K562 (cell line): ENCODE measurements at regions not wholly inside any gene's neighbourhood (a gene's known extent, or its start where the extent isn't known, plus 50 kb on each side); places are given as distances from the start of the nearest gene placed in this dataset.

Experiments used
- ATAC-seq: fragments of 200-7000 bp; cut with Tn5 transposase; 3 replicates; pipeline ENCODE4 v1.9.1; 2020; ENCODE audit warnings: moderate library complexity
- BruUV-seq: library from RNA; stranded (reverse); fragments of 400-500 nt; replicated peaks from 2 replicates; lab custom pipeline; 2021; lab: Mats Ljungman, UMichigan
- CTCF ChIA-PET: fragments of 300-600 bp; formaldehyde crosslinking; extraction: SDS; loops from one replicate; lab custom pipeline; 2021; ENCODE audit warnings: low intra/inter-chr PET ratio; lab: Yijun Ruan, JAX
- POLR2A ChIA-PET: fragments of 300-600, 350-650 bp; sonication (Branson Sonifier 250); formaldehyde crosslinking; extraction: SDS; loops from one replicate; lab custom pipeline; 2021; ENCODE audit warnings: antibody characterized with exemption, inconsistent platforms; lab: Yijun Ruan, JAX
- DNase-seq, 4 experiments: peaks; one replicate each; pipeline versions ENCODE4 v3.0.0 to v3.0.0-alpha.2; 2011 to 2018; ENCODE audit warnings: low spot score in 3 of 4, mixed read lengths in 3 of 4; ENCODE audit errors: extremely low read depth in 1 of 4
- FAIRE-seq: peaks from 2 replicates; lab custom pipeline; 2011; peaks lifted over from hg19 to GRCh38; lab: Jason Lieb, UNC
- H2AFZ ChIP-seq: 2 replicates; pipeline ENCODE4 v1.6.0; 2011; ENCODE audit warnings: low read depth, low read length, control low read depth, inconsistent platforms
- H3K27ac ChIP-seq: fragments of 200-600 bp; 3 replicates; pipeline ENCODE4 v1.8.0; 2011; ENCODE audit warnings: low read depth, mild to moderate bottlenecking, control low read depth, inconsistent platforms, low read length, moderate library complexity, mixed read lengths; ENCODE audit errors: extremely low read depth
- H3K27me3 ChIP-seq, 2 experiments: fragments of 300-600 bp in 1 of 2; 2 replicates in 1 of 2; 3 replicates in 1 of 2; pipeline versions ENCODE4 v1.6.0 to v1.8.0; 2011; ENCODE audit warnings: inconsistent platforms in 2 of 2, low read length in 2 of 2, mild to moderate bottlenecking in 1 of 2, mixed read lengths in 1 of 2, moderate library complexity in 1 of 2; ENCODE audit not compliant: control insufficient read depth in 2 of 2, insufficient read depth in 2 of 2
- H3K36me3 ChIP-seq: fragments of 300-600 bp; 3 replicates; pipeline ENCODE4 v1.8.0; 2011; ENCODE audit warnings: mild to moderate bottlenecking, low read length, inconsistent platforms; ENCODE audit not compliant: control insufficient read depth, insufficient read depth
- H3K4me1 ChIP-seq, 2 experiments: fragments of 200-600 bp in 1 of 2; replicated peaks in 1 of 2; 2 replicates in 1 of 2; 3 replicates in 1 of 2; pipeline versions ENCODE4 v1.5.1 to v1.8.0; 2011; ENCODE audit warnings: inconsistent platforms in 2 of 2, low read length in 2 of 2, mild to moderate bottlenecking in 1 of 2, mixed read lengths in 1 of 2, moderate library complexity in 1 of 2; ENCODE audit not compliant: control insufficient read depth in 2 of 2, insufficient read depth in 2 of 2
- H3K4me2 ChIP-seq: 2 replicates; pipeline ENCODE4 v1.6.1; 2011; ENCODE audit warnings: low read length, control low read depth, inconsistent platforms, mixed read lengths; ENCODE audit not compliant: insufficient read depth
- H3K4me3 ChIP-seq: fragments of 200-600 bp; sonication (generic), shearing (Covaris generic); 2 replicates; pipeline ENCODE4 v1.5.1; 2016; ENCODE audit warnings: control low read depth, inconsistent platforms
- H3K79me2 ChIP-seq: fragments of 200-600 bp; 3 replicates; pipeline ENCODE4 v1.8.0; 2011; ENCODE audit warnings: low read length, inconsistent platforms; ENCODE audit not compliant: control insufficient read depth, insufficient read depth
- H3K9ac ChIP-seq, 2 experiments: 2 replicates each; pipeline versions ENCODE4 v1.6.0 to v1.6.1; 2011; ENCODE audit warnings: low read depth in 2 of 2, low read length in 2 of 2, control low read depth in 1 of 2, inconsistent platforms in 1 of 2, mild to moderate bottlenecking in 1 of 2, mixed read lengths in 1 of 2; ENCODE audit not compliant: insufficient read depth in 1 of 2
- H3K9me1 ChIP-seq: one replicate; pipeline ENCODE4 v1.6.0; 2011; ENCODE audit warnings: inconsistent platforms, mild to moderate bottlenecking, low read length, moderate library complexity; ENCODE audit not compliant: control insufficient read depth, insufficient read depth
- H3K9me3 ChIP-seq: replicated peaks from 2 replicates; pipeline ENCODE4 v1.5.1; 2011; ENCODE audit warnings: low read depth, low read length, inconsistent platforms; ENCODE audit not compliant: control insufficient read depth, insufficient read depth
- H4K20me1 ChIP-seq: replicated peaks from 2 replicates; pipeline ENCODE4 v1.6.1; 2011; ENCODE audit warnings: low read length, inconsistent platforms, mixed read lengths; ENCODE audit not compliant: control insufficient read depth, insufficient read depth
- BCL6 ChIP-seq: fragments of 250-450 bp; sonication (Bioruptor Pico); IDR thresholded peaks from 2 replicates; pipeline ENCODE4 v1.4.0; 2020
- HDAC3 ChIP-seq: fragments of 450-650 bp; IDR thresholded peaks from 2 replicates; pipeline ENCODE4 v1.6.1; 2018; ENCODE audit warnings: borderline replicate concordance, mild to moderate bottlenecking, moderate library complexity; ENCODE audit not compliant: partially characterized antibody
- NFIC ChIP-seq: fragments of 450-650 bp; IDR thresholded peaks from 2 replicates; pipeline ENCODE4 v1.6.1; 2017; ENCODE audit warnings: mild to moderate bottlenecking, inconsistent platforms
- SLC30A9 ChIP-seq: fragments of 250-450 bp; sonication (Bioruptor Pico); IDR thresholded peaks from 2 replicates; pipeline ENCODE4 v1.8.0; 2022; ENCODE audit warnings: mild to moderate bottlenecking, moderate library complexity
- SNIP1 ChIP-seq: fragments of 450-650 bp; IDR thresholded peaks from 2 replicates; pipeline ENCODE4 v1.7.1; 2017; ENCODE audit warnings: low read depth, mild to moderate bottlenecking
- ZNF24 ChIP-seq: fragments of 450-650 bp; IDR thresholded peaks from 2 replicates; pipeline ENCODE4 v1.6.1; 2016
- ZNF253 ChIP-seq: fragments of 250-450 bp; sonication (Bioruptor Pico); conservative IDR thresholded peaks from 2 replicates; pipeline ENCODE4 v1.6.1; 2021; ENCODE audit warnings: mild to moderate bottlenecking
- ZNF79 ChIP-seq: fragments of 250-450 bp; sonication (Bioruptor Pico); IDR thresholded peaks from 2 replicates; pipeline ENCODE4 v1.4.0; 2020; ENCODE audit warnings: low read depth, mild to moderate bottlenecking, moderate library complexity
- WGBS: fragments of 100-300 bp; shearing (Covaris generic); methylation state at CpG from one replicate; pipeline ENCODE4 v1.1.6; 2016; ENCODE audit warnings: low coverage, mixed read lengths; ENCODE audit not compliant: insufficient coverage; ENCODE audit errors: missing lambda C conversion rate; 5-methylcytosine and 5-hydroxymethylcytosine counted together
- in situ Hi-C: fragments of 300-500 bp; cut with MboI; formaldehyde crosslinking; loops from 4 replicates; pipeline ENCODE4 v1.15.0; 2018; ENCODE audit warnings: inconsistent platforms, mixed read lengths
- intact Hi-C: fragments of 100-400 bp; cut with micrococcal nuclease; formaldehyde crosslinking; loops from 2 replicates; pipeline ENCODE4 v1.14.2; 2022
- TF ChIP-seq, protein P1 (sequence below): sonication (generic); formaldehyde crosslinking; IDR thresholded peaks from 2 replicates; pipeline ENCODE4 v1.8.0; 2022; ENCODE audit warnings: mild to moderate bottlenecking, missing genetic modification reagents
- TF ChIP-seq, protein P2 (sequence below): fragments of 450-650 bp; conservative IDR thresholded peaks from 2 replicates; pipeline ENCODE4 v1.6.1; 2016; ENCODE audit warnings: missing genetic modification characterization, low read depth, mild to moderate bottlenecking, control low read depth, missing compliant biosample characterization

DNA sequence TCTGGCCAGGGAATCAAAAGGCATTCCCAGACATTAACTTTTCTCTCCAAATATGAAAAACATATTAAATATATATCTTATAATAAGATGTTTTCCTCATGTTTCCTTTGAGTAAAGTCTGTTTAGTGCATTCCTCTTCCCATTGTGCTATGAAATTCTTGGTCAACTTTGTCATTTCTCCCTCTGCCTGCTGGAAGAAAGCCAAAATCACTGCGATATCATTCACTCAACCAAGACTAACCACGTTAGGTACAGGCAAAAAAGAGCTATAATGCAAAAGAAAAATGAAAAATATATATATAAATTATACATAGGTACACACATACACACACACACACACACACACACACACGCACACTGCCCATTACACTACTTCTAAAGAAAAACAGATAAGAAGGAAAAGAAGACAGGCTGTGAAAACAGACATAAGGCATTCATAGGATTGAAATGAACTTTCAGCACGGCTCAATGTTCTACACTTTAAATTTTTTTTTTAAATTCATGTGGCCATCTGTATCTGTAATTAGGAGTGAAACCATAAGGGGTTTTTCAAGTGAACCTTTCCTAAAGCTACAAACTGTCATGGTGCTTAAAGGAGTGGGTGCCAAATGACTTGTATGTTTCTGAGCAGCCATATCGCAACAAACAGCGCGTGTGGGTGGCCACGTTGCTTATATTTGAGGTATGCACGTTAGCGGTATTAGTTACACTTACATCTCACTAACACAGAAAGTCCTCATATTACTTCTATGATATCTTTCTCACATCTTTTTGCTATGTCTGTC is 71.6 kb upstream of the PSMD7 start:
- H3K36me3 ChIP-seq, result no peaks in the 10 kb centered on the region
- no peak overlapping the region for H3K4me3 ChIP-seq
- no peak overlapping the region for H2AFZ ChIP-seq
- FAIRE-seq (no peak), ATAC-seq (no peak), DNase-seq (peak in 1 of 4 experiments; percentile 4)
- H3K9me1 ChIP-seq, result no peaks in the 10 kb centered on the region
- POLR2A ChIA-PET, result no interaction called here
- peaks cover 4 to 7% of the 10 kb centered on the region in 2 experiments; a peak in 3 of 5 replicates for H3K27me3 ChIP-seq
- no peaks in the 10 kb centered on the region for H4K20me1 ChIP-seq
- no peaks in the 10 kb centered on the region for H3K4me1 ChIP-seq
- no peak overlapping the region for H3K27ac ChIP-seq
- 1% methylated on average over 10 of the region's 10 CpGs for WGBS
- no TSS peak for BruUV-seq
- no peak overlapping the region for H3K4me2 ChIP-seq
- intact Hi-C loops, result no loop called here
- CTCF ChIA-PET, result no interaction called here
- H3K9me3 ChIP-seq, result no peaks in the 10 kb centered on the region
- TF ChIP-seq BCL6 (CRISPR knock-in tag) (no peak), NFIC (peak; percentile 59)
- in situ Hi-C loops, result no loop called here
- no peaks in the 10 kb centered on the region for H3K79me2 ChIP-seq
- H3K9ac ChIP-seq, result no peak overlapping the region

DNA sequence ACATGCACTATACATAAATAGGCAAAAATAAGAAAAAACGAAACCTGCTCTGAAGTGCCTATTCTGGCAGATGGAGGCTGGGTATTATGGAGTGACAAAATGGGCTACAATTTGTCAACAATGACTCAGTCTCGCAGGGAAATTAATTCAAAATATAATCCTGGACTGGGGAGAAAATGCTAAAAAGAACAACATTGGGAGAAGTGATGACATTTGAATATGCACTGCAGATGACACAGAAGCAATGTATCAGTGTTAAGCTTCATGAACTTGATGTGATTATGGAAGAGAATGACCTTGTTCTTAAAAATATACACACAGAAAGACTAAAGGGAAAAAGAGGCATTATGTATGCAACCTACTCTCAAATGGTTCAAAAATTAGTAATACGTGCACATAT is 74.8 kb upstream of the PSMD7 start:
- Histone ChIP-seq H3K36me3 (no peaks in the 10 kb centered on the region), H3K9me1 (no peaks in the 10 kb centered on the region), H3K79me2 (no peaks in the 10 kb centered on the region), H3K4me1 (no peaks in the 10 kb centered on the region), H4K20me1 (no peaks in the 10 kb centered on the region), H3K27me3 (peaks cover 0 to 4% of the 10 kb centered on the region in 2 experiments; a peak in 3 of 5 replicates), H3K9ac (no peak overlapping the region), H3K4me2 (no peak overlapping the region), H3K9me3 (no peaks in the 10 kb centered on the region), H3K4me3 (no peak overlapping the region), H2AFZ (no peak overlapping the region), H3K27ac (no peak overlapping the region)
- POLR2A ChIA-PET, result interaction anchor here (0.6 kb wide), 1 partner anchor 17 kb away, joined by 3 read pairs; no protein-coding TSS in a partner anchor
- FAIRE-seq (no peak), DNase-seq (no peak), ATAC-seq (no peak)
- no TSS peak for BruUV-seq
- intact Hi-C loops, result no loop called here
- in situ Hi-C loops, result no loop called here
- 3% methylated on average over 3 of the region's 3 CpGs for WGBS
- TF ChIP-seq SLC30A9 (CRISPR knock-in tag) (no peak), ZNF24 (no peak), HDAC3 (no peak), SNIP1 (no peak), ZNF253 (no peak), ZNF79 (CRISPR knock-in tag) (no peak)
- TF ChIP-seq, protein P1, sequence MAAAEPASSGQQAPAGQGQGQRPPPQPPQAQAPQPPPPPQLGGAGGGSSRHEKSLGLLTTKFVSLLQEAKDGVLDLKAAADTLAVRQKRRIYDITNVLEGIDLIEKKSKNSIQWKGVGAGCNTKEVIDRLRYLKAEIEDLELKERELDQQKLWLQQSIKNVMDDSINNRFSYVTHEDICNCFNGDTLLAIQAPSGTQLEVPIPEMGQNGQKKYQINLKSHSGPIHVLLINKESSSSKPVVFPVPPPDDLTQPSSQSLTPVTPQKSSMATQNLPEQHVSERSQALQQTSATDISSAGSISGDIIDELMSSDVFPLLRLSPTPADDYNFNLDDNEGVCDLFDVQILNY (CRISPR knock-in tag), result no peak
- TF ChIP-seq, protein P2, sequence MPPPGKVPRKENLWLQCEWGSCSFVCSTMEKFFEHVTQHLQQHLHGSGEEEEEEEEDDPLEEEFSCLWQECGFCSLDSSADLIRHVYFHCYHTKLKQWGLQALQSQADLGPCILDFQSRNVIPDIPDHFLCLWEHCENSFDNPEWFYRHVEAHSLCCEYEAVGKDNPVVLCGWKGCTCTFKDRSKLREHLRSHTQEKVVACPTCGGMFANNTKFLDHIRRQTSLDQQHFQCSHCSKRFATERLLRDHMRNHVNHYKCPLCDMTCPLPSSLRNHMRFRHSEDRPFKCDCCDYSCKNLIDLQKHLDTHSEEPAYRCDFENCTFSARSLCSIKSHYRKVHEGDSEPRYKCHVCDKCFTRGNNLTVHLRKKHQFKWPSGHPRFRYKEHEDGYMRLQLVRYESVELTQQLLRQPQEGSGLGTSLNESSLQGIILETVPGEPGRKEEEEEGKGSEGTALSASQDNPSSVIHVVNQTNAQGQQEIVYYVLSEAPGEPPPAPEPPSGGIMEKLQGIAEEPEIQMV (tag), result no peak
- CTCF ChIA-PET, result no interaction called here
